D341Med (cell line): ENCODE measurements at regions not wholly inside any gene's neighbourhood (a gene's known extent, or its start where the extent isn't known, plus 50 kb on each side); places are given as distances from the start of the nearest gene placed in this dataset.
A peak's percentile ranks its signal among the peaks of the same experiment; 100 is the strongest.

Experiments used
- DNase-seq: peaks from one replicate; pipeline ENCODE4 v3.0.0; 2012; ENCODE audit warnings: low spot score

DNA sequence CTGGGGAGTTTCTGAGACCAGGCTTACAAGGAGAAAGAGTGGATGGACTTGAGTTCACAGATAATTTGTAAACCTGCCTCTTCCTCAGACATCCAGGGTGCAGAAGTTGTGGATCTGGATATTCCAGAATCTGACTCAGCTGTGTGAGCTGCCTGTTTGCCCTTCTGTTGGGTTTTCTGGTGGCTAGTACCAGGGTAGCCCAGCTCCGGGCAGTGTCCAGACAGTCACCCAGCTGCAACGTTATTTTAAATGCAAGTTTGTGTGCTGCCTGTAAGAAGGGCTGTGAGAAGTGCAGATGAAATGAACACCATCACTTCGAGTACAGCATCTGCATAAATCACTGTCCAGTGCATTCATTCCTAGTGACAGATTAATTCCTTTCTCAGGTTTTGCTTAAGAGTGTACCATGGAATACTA lies 1053.0 kb downstream of the TUSC7 start:
- DNase-seq, result no peak

DNA sequence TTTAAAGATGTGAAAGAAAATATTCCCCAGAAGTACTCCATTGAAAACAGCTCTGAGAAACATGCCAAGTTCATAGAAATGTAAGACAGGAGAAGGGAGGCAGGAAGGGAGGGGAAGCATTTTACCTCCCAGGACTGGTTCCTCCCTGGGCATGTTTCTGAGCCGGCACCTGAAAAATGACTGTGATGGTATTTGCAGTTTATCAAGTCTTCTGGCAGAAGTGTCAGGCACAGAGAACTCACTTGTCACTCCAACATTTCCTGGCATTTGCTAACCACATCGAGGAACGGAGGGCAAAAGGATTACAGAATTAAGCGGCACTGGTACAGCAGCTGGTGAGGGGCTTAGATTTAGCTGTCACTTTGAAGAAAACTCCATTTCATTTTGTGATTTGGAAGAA lies 1054.0 kb downstream of the TUSC7 start:
- DNase-seq, result peak; percentile 43

DNA sequence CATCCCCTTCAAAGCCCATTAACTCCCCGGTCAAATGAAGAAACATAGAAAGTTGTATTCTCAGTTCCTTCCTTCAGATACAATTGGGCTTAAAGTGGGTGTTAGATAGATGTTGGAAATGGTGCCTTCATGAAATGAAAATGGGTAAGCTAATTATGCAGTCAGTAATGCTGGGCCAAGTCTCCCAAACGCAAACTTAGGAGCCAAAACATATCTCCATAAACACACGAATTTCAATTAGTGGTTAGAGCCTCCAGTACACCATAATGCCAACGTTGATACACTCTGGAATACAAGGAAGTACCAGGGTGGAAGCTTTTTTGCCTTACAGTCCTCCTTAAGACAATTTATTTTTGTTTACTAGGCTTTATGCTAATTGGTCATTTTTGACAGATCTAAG lies 1059.0 kb downstream of the TUSC7 start:
- DNase-seq, result no peak

DNA sequence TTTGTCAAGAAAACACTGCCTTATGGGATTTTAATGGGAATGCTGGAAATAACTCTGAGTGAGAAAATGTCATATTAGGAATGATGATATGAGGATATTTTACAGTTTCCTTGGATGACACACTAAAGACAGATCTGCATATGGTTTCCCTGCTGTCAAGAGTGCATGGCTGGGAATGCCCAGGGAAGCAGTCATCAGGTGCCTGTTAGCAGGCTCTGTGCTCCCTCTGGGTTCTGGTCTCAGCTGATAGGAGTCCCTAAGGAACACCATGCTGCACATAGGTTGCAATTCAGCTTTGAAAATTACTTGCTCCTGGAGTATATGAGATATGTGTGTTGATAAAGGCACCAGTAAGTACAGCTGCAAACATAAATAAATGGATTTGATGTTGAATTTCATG lies 1064.6 kb downstream of the TUSC7 start:
- DNase-seq, result no peak

DNA sequence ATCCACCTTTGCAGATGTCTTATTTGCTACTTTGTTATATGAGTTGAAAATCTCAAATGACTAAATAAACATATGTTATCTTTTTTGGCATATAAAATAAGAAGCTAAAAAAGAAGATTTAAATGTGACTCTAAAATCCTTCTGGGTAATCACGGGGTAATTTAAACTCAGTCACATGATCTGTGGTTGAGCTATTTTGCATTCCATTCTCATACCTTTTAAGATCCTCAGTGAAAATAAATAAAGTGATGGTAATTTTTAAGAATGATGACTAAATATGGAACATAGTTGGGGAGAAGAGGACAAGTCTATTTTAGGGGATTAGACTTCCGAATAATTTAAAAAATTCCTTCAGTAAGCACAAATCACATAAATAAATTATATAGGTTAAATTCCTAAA lies 1076.8 kb downstream of the TUSC7 start:
- no peak for DNase-seq

DNA sequence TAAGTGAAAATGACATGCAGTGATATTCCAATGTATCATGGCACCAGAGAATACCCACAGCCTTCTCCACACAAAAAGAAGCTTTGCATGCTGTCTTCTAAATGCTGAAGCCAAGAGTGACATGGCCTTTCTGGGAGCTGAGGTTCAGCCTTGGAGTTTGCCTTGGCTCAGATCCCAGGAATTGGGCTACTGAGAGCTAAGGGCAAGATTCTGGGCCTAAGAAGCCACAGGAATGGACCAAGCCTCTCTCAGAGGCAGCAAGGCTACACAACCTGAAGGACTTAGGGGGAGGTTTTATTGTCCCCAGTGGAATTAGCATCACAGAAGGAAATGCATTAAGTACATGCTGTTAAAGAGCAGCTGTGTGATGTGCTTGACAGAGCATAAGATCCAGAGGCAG lies 1078.5 kb downstream of the TUSC7 start:
- DNase-seq, result peak; percentile 17

DNA sequence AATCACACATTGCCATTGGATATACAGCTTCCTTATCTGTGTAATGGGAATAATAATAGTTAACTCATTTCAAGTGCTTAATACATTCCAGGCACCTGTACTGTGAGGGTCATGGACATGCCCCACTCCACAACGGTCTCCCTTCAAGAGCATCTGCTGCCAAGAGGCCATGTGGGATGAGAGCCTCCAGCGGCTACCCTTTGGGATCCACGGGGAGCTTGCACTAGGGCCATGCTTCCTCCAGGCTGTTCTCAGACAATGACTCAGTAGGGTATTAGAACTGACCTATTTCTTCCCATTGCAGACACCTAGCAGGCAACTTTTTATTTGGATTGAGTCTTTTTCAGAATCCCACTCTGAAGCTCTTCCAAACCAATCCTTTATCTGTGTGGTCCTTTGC lies 1078.9 kb downstream of the TUSC7 start:
- no peak for DNase-seq

DNA sequence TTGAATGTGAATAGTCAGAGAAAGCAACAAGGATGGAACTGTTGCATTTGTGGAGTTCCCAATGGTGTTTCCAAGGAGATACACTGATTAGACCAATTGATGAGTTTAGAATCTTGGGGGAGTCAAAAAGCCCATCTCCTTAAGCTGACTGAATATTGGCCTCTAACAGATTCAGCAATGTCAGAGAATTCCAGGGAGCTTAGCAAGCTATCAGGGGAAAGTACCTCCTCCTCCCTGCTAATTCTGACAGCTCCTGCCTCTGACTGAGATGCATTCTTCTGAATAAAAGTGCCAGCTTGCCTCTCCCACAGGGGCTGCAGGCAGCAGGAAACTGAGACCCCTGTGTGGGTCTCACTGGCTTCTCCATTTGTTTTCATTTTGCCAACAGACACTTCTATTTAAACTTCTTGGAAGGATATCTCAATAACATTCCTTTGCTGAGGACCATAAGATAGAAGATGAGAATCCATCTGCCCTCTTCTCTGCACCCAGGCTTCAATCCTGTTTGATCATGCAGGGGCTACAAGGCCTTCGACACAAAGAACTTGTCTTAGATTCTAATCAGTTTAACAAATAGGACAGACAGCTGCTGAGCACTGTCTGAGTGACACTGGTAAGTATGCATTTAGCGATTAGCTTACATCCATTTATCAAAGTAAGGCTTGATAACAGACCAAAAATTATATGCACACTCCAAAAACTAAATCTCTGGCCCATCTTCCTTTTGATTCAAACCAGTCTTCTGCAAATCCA lies 1080.8 kb downstream of the TUSC7 start:
- no peak for DNase-seq

DNA sequence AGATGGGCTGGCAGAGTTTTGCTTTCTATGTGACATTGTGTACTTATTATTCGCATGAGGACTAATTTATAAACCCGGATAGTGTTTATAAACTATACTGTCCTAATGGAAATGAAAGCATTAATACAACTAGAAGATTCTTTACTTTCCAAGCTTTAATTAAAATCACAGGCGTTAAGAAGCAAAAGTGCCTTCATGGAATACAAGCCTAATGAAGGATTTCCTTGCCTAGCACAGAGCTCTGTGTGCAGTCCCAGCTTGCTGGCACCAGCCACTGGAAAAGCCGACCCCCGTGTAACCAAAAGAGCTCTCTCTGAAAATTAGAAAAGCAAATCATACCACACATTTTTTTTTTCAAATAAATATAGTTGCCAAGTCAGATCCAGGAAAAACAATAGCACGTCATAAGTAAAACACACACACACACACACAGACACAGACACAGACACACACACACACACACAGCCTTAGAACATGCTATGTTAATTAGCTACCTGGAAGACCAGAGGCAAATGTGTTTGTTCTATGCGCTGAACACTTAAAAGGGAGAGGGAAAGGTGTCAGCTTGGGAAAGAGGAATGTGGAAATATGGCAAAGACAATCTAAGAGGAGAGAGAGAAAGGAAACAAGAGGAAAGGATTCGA lies 1084.2 kb downstream of the TUSC7 start:
- DNase-seq, result no peak

DNA sequence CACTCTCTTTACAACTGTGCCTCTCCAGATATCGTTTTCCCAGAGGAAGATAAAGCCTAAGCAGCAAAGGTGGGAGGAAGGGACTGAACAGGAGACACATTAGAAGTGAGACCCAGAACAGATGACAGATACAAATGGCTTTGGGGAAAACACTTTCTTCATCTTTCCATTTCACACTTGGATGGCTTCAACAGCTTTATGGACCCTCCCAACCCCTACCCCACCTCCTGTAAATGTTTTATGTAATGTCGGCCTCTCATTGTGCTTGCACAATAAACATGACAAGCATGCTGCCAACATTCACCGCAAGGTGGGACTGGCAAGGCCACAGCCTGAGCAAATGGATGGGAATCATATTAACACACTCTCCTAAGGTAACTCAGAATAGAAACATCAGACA lies 1088.6 kb downstream of the TUSC7 start:
- no peak for DNase-seq

DNA sequence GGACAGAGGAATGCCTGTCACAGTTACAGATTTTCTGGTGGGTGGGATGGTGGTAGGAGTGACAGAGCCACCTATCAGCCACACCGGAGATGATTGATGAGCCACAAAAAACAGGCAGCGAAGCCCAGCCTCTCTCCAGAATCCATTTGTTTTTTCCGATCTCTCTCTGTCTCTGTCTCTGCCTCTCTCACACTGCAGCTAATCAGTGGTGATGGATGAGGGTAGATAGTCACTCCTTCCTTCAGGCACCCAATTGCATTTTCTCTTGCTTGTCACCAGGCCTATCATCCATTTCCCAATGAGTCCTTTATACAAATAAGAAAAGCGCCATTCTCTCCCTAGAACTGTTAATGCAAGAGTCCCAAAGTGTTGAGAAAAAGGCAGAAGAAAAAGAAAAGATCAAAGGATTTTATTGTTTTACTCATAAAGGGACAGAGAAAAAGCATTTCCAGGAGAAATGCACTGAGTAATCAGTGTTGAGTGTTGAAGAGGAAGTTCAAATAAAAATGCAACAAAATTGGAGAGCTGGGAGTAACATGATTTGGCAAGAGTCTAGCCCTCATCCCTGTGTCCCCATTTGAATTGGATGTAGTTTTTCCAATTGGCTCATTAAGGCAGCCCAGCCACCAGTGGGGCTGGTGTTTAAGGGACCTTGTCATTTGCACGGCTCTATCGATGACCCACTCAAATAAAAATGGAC lies 1089.3 kb downstream of the TUSC7 start:
- no peak for DNase-seq

DNA sequence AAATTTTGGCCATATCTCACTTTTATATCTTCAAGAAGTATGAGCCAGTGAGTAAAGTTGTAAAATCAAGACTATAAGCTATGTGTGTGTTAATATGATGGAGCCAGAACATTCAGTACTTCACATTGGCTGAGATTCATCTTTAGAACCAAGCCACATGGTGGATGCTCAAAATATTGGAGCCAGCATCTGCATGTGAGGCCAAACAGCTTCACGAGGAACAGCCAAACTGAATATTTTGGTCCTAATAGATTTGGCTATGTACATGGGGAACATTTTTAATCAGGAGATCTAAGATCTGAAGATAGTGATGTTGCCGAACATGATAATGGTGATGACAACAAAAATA lies 1089.8 kb downstream of the TUSC7 start:
- no peak for DNase-seq

DNA sequence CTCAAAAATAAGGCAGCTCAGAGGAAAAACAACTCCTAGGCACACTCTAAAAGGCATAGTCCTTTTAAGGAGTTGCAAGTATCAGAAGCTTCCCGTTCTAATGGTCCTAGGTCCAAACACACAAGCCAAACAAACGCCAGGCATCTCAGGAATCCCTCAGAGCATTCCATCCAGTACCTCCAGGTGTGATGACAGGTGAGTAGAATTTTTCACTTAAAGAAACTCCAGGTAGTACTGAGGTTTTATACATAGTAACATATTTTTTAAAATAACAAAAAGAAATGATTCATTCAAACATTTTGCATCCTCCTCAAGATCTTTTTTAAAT lies 1092.3 kb downstream of the TUSC7 start:
- DNase-seq, result no peak

DNA sequence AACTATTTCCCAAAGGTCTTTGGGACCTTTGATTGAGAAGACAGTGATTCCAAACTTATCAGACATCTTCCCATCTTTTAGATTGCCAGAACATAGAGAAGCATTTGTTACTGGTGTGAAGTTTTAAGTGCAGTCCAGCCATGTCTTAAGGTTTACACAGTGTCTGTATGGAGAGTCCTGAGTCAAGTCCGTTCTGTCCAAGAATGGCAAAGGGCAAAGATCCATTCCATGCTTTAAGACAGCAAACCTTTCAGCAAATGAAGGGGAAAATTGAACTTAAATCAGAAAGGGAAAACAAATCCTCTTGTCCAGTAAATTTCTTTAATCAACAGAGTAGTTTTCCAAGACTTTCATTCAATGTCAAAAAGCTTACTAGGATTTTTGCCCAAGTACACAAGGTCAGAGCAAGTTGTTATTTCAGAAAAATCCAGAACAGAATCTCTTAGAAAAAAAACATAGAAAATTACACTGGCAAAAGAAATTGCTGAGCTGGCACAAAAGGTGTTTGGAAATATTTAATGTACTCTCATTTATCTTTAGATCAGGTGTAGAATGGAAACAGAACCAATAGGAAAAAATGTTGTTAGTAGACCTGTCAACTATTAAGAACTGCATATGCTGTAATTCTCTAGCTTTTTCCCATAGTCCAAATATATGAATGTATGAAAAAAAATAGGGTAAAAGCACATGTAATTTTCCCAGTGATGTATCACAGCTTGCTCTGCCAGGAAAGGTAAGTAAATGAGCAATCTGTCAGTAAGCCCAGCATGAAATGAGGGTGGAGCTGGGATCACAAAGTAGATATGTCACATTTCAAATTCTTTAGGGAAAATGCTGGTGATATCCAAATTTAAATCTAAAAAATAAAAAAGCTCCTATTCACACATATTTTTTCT lies 1099.9 kb downstream of the TUSC7 start:
- no peak for DNase-seq

DNA sequence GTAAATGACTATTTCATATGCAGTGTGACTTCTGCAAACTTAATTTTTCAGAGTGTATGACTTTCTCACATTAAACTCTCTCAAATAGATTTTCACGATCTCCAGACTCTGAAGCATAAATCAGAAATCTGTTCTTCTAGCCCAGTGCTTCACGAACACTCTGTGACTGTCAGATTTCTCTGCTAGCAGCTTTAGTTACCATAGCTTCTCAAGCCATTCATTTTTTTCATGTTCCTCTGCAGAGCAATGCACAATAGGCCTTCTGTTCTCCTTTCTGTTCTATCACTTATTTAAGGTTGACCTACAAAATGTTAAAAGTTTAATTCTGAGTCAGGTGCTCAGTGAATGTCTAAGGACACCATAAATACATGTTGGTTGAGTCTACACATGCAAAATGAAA lies 1102.2 kb downstream of the TUSC7 start:
- no peak for DNase-seq

DNA sequence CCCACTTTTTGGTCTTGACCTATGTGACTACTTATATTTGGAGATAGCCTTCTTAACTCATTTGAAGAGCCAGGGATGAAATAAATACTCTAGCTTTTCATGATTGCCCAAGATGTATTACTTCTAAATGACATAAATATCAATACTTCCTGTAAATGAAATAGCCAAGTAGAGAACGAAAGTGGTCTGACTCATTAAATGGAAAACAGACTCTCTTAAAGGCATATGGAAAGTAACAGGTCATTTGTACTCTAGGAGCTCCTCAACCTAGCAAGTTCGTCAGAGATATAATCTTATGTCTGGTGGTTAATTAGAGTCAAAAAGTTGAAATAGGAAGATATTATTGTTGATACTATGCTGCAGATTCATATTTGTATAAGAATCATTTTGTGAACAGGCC lies 1105.4 kb downstream of the TUSC7 start:
- no peak for DNase-seq

DNA sequence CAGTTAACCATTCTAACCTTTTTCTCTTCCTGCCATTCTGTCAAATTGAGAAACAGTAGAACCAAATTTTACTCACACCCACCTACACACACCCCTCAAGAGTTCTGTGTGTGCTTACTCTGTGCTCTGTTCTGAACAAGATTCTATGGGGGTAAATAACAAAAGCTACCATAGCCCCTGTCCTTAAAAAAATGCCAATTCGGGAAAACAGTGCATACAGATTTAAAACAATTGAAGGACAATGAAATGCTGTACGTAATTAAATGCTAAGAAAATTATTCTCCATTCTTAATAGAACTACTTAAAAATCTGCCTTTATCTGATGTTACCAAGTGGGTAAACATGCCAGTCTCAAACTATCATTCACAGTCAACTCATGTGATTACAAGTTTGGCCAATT lies 1107.5 kb downstream of the TUSC7 start:
- no peak for DNase-seq

DNA sequence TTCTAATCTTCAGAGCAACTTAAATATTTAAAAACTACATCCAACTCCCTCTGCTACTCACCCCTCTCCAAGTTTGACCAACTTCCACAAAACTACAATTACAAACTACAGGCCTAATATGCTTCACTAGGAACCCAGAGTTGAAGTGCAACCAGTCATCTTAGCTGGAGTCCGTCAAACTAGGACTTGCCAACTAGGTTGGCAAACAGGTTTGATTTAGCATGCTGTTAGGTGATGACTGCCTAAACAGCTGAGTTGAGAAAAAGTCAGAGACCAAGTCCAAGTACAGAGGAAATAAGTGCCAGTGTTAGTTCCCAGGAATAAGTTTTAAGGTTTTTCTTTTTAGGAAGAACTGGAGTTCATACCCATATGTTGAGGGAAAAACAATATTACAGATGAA lies 1109.0 kb downstream of the TUSC7 start:
- no peak for DNase-seq

DNA sequence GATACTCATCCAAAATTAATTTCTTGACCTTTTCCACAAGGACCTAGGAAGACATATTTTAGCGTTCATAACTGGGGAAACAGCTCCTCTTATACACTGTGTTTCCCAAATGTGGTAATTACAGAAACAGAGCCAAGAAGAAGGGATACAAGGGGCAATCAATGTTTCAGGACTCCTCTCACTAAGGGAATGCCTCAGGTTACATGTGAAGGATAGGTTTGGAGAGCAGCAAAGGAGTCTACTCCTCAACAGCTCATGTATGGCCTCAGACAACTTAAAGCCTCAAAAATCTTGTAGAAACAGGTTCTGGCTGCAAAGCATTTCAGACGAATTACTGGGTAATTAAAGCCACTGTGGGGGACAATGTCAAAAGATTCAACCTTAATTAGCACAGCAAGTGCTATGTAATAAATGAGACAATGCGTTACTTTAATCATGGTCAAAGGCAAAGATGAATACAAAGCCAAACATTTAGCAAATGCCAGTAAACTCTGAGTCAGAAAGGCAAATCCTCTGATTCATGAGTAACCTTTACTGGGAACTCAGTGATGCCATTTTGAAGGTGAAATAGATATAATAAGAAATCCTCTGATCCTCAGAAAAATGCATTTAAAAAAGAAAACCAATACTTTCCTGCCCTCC lies 1111.2 kb downstream of the TUSC7 start:
- DNase-seq, result no peak

DNA sequence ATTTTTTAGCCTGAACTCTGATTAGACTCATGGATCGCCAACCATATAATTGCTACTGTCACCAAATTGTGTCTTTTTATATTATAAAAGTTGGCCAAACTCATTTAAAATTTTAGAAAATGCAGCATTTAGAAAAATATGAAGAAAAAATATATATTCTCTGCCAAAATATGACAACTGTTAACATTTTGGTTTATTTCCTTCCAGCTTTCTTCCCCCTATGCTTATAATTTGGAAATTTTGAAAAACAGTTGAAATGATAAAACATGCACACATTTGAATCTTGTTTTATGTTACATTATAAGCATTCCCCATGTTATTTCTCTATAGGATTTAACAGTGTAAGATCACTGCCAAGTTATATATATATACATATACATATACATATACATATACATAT lies 1112.8 kb downstream of the TUSC7 start:
- DNase-seq, result no peak

DNA sequence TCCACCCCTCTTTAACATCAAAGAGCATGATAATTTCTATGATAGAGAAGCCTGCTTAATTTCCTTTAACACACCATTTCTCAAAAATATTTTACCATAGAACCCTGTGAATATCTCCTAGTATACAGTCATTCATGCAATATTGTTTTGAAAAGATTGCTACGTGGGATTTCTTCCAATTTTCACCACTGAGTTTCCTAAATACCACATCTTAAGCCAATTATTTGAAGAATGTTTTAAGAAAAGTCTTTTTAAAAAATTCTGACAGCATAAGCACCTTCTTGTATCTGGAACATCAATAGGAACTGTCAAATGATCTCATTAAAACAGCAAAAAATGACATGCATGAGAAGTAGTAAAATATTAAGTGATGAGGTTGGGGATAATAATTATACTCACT lies 1126.7 kb downstream of the TUSC7 start:
- no peak for DNase-seq

DNA sequence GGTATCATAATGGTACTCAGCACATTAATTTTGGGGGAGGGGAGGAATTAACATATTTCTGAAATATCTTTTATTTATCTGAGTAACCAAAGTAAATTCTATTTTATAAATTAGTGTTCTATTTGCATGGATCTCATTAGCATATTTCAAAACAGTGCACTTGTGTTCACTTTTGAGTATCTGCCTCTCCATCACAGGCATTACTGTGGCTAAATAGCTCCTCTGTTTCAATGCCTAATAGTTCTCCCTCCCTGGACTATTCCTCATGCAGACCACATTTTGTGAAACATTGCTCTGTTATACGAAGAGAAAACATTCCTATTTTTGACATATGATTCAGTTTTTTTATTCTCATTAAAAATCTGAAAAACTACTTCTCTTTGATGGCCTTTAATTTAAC lies 1127.8 kb downstream of the TUSC7 start:
- no peak for DNase-seq
